ENCODE measurements at regions not wholly inside any gene's neighbourhood (a gene's known extent, or its start where the extent isn't known, plus 50 kb on each side); places are given as distances from the start of the nearest gene placed in this dataset.
"Not testable (repeated sequence)": the region's sequence is repeated elsewhere in the genome, so short reads cannot be mapped to it uniquely, and the experiment has no call there.

GRCh38 chr15:20297603-20298123, 243.9 kb downstream of the GOLGA6L6 start:
- not testable (repeated sequence) for TF ChIP-seq CTCF, POLR2A (IDR thresholded peaks at IDR 0.05)
